Liver (tissue), 8 donors: ENCODE measurements at regions not wholly inside any gene's neighbourhood (a gene's known extent, or its start where the extent isn't known, plus 50 kb on each side); places are given as distances from the start of the nearest gene placed in this dataset.

Experiments used
- DNase-seq: peaks from one replicate; pipeline ENCODE4 v3.0.0-alpha.2; 2017; ENCODE audit warnings: low spot score
- H3K27ac ChIP-seq, 2 donors: one replicate each; pipeline ENCODE4 v1.7.0; 2013; ENCODE audit warnings: inconsistent platforms in 2 of 2, low read length in 2 of 2, control low read depth in 1 of 2, low read depth in 1 of 2, mild to moderate bottlenecking in 1 of 2
- H3K27me3 ChIP-seq, 4 donors: one replicate each; pipeline versions ENCODE4 v1.6.1 to v1.7.0; 2013; ENCODE audit warnings: low read length in 3 of 4, inconsistent platforms in 1 of 4, mild to moderate bottlenecking in 1 of 4, moderate library complexity in 1 of 4; ENCODE audit not compliant: control insufficient read depth in 4 of 4, insufficient read depth in 4 of 4
- H3K36me3 ChIP-seq, 4 donors: one replicate each; pipeline versions ENCODE4 v1.6.1 to v1.7.0; 2013; ENCODE audit warnings: low read length in 3 of 4, mild to moderate bottlenecking in 3 of 4, low read depth in 1 of 4, moderate library complexity in 1 of 4; ENCODE audit not compliant: control insufficient read depth in 4 of 4, insufficient read depth in 3 of 4
- H3K4me1 ChIP-seq, 4 donors: one replicate each; pipeline versions ENCODE4 v1.6.1 to v1.7.0; 2013; ENCODE audit warnings: low read length in 3 of 4, mild to moderate bottlenecking in 3 of 4, moderate library complexity in 1 of 4; ENCODE audit not compliant: control insufficient read depth in 4 of 4, insufficient read depth in 4 of 4
- H3K4me3 ChIP-seq, 3 donors: one replicate each; pipeline versions ENCODE4 v1.6.1 to v1.7.0; 2013; ENCODE audit warnings: low read length in 3 of 3, control low read depth in 1 of 3, low read depth in 1 of 3, mild to moderate bottlenecking in 1 of 3
- H3K9ac ChIP-seq, 2 donors: one replicate each; pipeline ENCODE4 v1.7.0; 2013; ENCODE audit warnings: low read length in 2 of 2, mild to moderate bottlenecking in 2 of 2, moderate library complexity in 2 of 2, control low read depth in 1 of 2, low read depth in 1 of 2
- H3K9me3 ChIP-seq, 4 donors: one replicate each; pipeline versions ENCODE4 v1.6.1 to v1.7.0; 2013; ENCODE audit warnings: low read length in 3 of 4; ENCODE audit not compliant: control insufficient read depth in 4 of 4
- EGR1 ChIP-seq, 2 donors: IDR thresholded peaks; 2 replicates each; pipeline ENCODE4 v1.6.1; 2016 to 2018; ENCODE audit warnings: antibody characterized with exemption in 2 of 2, low read depth in 2 of 2
- FOXA1 ChIP-seq: IDR thresholded peaks from 2 replicates; pipeline ENCODE4 v1.6.1; 2016; ENCODE audit warnings: antibody characterized with exemption
- FOXA2 ChIP-seq: IDR thresholded peaks from 2 replicates; pipeline ENCODE4 v1.6.1; 2016; ENCODE audit warnings: antibody characterized with exemption
- GABPA ChIP-seq, 2 donors: IDR thresholded peaks in 1 of 2; conservative IDR thresholded peaks in 1 of 2; 2 replicates each; pipeline ENCODE4 v1.6.1; 2016; ENCODE audit warnings: antibody characterized with exemption in 2 of 2, mild to moderate bottlenecking in 1 of 2, moderate library complexity in 1 of 2
- HNF4A ChIP-seq, 2 donors: conservative IDR thresholded peaks; 2 replicates each; pipeline ENCODE4 v1.6.1; 2016; ENCODE audit warnings: antibody characterized with exemption in 2 of 2, mild to moderate bottlenecking in 2 of 2
- HNF4G ChIP-seq: IDR thresholded peaks from 2 replicates; pipeline ENCODE4 v1.6.1; 2016; ENCODE audit warnings: antibody characterized with exemption
- JUND ChIP-seq, 2 donors: IDR thresholded peaks; 2 replicates each; pipeline ENCODE4 v1.6.1; 2016; ENCODE audit warnings: antibody characterized with exemption in 2 of 2
- NR2F2 ChIP-seq: IDR thresholded peaks from 2 replicates; pipeline ENCODE4 v1.6.1; 2016; ENCODE audit warnings: antibody characterized with exemption
- RAD21 ChIP-seq, 2 donors: IDR thresholded peaks; 2 replicates each; pipeline ENCODE4 v1.6.1; 2016; ENCODE audit warnings: antibody characterized with exemption in 2 of 2, mild to moderate bottlenecking in 2 of 2
- RXRA ChIP-seq, 2 donors: IDR thresholded peaks; 2 replicates each; pipeline ENCODE4 v1.6.1; 2017 to 2018; ENCODE audit warnings: antibody characterized with exemption in 2 of 2, mild to moderate bottlenecking in 1 of 2
- SP1 ChIP-seq: IDR thresholded peaks from 2 replicates; pipeline ENCODE4 v1.6.1; 2018; ENCODE audit warnings: antibody characterized with exemption, mild to moderate bottlenecking
- TAF1 ChIP-seq: conservative IDR thresholded peaks from 2 replicates; pipeline ENCODE4 v1.6.1; 2016; ENCODE audit warnings: antibody characterized with exemption, mild to moderate bottlenecking
- YY1 ChIP-seq: IDR thresholded peaks from 2 replicates; pipeline ENCODE4 v1.6.1; 2016; ENCODE audit warnings: antibody characterized with exemption, mild to moderate bottlenecking
- WGBS: extraction: QIAGEN DNeasy Blood & Tissue Kit; methylation state at CpG from one replicate; pipeline ENCODE4 v1.1.7; 2013; 5-methylcytosine and 5-hydroxymethylcytosine counted together
- TF ChIP-seq, protein P1 (sequence below): IDR thresholded peaks from 2 replicates; pipeline ENCODE4 v1.6.1; 2016; ENCODE audit warnings: antibody characterized with exemption
- TF ChIP-seq, protein P2 (sequence below): fragments of 150-350 bp; IDR thresholded peaks from 2 replicates; pipeline ENCODE4 v1.5.1; 2017; ENCODE audit warnings: improper control_type of control experiment, low read depth, low read length; ENCODE audit not compliant: missing input control
- TF ChIP-seq, protein P3 (sequence below): IDR thresholded peaks from 2 replicates; pipeline ENCODE4 v1.6.1; 2016; ENCODE audit warnings: antibody characterized with exemption
- TF ChIP-seq, protein P4 (sequence below): IDR thresholded peaks from 2 replicates; pipeline ENCODE4 v1.6.1; 2016; ENCODE audit warnings: antibody characterized with exemption, mild to moderate bottlenecking
- TF ChIP-seq, protein P5 (sequence below): IDR thresholded peaks from 2 replicates; pipeline ENCODE4 v1.6.1; 2016; ENCODE audit warnings: antibody characterized with exemption
- donor health status: healthy.
- donor health status: healthy.
- donor health status: healthy.
- donor health status: healthy.
- donor health status: healthy.

DNA sequence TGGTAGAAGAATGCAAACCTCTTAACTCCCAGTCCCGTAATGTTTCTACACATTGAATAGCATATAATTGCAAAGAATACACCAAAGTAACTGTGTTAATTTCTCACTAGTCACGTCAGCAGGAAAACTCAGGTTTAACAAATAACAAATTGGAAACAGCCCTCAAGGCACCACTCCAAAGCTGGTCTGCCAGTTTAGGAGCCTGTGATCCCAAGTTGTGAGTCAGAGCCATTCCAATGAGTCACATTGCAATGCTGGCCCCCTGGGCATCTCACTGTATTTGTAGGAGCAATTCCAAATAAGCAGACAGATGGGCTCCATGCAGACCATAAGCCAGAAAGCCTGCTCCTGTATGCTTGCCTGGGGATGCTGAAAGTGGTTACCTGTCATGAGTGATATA, 143.2 kb upstream of the SETBP1 start:
- WGBS = 88% methylated on average over 2 of the region's 2 CpGs
- H3K9ac ChIP-seq = no peak overlapping the region
- H3K27ac ChIP-seq = no peak overlapping the region
- no peaks in the 10 kb centered on the region for H3K4me1 ChIP-seq
- peaks cover 0 to 3% (median 0%) of the 10 kb centered on the region in 4 donors for H3K27me3 ChIP-seq
- no peaks in the 10 kb centered on the region for H3K36me3 ChIP-seq
- DNase-seq = no peak
- TF ChIP-seq JUND (IDR thresholded peaks at IDR 0.05) = no peak
- TF ChIP-seq, protein P1, sequence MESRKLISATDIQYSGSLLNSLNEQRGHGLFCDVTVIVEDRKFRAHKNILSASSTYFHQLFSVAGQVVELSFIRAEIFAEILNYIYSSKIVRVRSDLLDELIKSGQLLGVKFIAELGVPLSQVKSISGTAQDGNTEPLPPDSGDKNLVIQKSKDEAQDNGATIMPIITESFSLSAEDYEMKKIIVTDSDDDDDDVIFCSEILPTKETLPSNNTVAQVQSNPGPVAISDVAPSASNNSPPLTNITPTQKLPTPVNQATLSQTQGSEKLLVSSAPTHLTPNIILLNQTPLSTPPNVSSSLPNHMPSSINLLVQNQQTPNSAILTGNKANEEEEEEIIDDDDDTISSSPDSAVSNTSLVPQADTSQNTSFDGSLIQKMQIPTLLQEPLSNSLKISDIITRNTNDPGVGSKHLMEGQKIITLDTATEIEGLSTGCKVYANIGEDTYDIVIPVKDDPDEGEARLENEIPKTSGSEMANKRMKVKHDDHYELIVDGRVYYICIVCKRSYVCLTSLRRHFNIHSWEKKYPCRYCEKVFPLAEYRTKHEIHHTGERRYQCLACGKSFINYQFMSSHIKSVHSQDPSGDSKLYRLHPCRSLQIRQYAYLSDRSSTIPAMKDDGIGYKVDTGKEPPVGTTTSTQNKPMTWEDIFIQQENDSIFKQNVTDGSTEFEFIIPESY = no peak
- TF ChIP-seq GABPA (IDR thresholded peaks at IDR 0.05 in 1 of 2, conservative IDR thresholded peaks at IDR 0.05 in 1 of 2) = no peak
- TF ChIP-seq, protein P2, sequence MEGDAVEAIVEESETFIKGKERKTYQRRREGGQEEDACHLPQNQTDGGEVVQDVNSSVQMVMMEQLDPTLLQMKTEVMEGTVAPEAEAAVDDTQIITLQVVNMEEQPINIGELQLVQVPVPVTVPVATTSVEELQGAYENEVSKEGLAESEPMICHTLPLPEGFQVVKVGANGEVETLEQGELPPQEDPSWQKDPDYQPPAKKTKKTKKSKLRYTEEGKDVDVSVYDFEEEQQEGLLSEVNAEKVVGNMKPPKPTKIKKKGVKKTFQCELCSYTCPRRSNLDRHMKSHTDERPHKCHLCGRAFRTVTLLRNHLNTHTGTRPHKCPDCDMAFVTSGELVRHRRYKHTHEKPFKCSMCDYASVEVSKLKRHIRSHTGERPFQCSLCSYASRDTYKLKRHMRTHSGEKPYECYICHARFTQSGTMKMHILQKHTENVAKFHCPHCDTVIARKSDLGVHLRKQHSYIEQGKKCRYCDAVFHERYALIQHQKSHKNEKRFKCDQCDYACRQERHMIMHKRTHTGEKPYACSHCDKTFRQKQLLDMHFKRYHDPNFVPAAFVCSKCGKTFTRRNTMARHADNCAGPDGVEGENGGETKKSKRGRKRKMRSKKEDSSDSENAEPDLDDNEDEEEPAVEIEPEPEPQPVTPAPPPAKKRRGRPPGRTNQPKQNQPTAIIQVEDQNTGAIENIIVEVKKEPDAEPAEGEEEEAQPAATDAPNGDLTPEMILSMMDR = no peak
- TF ChIP-seq SP1 = no peak
- no peak for TF ChIP-seq HNF4A (conservative IDR thresholded peaks at IDR 0.05)
- no peak for TF ChIP-seq FOXA1
- no peak for TF ChIP-seq RXRA (IDR thresholded peaks at IDR 0.05)
- TF ChIP-seq YY1 = no peak
- no peak for TF ChIP-seq HNF4G
- TF ChIP-seq, protein P3, sequence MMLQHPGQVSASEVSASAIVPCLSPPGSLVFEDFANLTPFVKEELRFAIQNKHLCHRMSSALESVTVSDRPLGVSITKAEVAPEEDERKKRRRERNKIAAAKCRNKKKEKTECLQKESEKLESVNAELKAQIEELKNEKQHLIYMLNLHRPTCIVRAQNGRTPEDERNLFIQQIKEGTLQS = no peak
- no peak for TF ChIP-seq TAF1
- TF ChIP-seq RAD21 (IDR thresholded peaks at IDR 0.05) = no peak
- TF ChIP-seq, protein P4, sequence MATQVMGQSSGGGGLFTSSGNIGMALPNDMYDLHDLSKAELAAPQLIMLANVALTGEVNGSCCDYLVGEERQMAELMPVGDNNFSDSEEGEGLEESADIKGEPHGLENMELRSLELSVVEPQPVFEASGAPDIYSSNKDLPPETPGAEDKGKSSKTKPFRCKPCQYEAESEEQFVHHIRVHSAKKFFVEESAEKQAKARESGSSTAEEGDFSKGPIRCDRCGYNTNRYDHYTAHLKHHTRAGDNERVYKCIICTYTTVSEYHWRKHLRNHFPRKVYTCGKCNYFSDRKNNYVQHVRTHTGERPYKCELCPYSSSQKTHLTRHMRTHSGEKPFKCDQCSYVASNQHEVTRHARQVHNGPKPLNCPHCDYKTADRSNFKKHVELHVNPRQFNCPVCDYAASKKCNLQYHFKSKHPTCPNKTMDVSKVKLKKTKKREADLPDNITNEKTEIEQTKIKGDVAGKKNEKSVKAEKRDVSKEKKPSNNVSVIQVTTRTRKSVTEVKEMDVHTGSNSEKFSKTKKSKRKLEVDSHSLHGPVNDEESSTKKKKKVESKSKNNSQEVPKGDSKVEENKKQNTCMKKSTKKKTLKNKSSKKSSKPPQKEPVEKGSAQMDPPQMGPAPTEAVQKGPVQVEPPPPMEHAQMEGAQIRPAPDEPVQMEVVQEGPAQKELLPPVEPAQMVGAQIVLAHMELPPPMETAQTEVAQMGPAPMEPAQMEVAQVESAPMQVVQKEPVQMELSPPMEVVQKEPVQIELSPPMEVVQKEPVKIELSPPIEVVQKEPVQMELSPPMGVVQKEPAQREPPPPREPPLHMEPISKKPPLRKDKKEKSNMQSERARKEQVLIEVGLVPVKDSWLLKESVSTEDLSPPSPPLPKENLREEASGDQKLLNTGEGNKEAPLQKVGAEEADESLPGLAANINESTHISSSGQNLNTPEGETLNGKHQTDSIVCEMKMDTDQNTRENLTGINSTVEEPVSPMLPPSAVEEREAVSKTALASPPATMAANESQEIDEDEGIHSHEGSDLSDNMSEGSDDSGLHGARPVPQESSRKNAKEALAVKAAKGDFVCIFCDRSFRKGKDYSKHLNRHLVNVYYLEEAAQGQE = no peak
- no peak for TF ChIP-seq NR2F2
- no peak for TF ChIP-seq EGR1 (IDR thresholded peaks at IDR 0.05; ENCODE audit: low read depth in 2 of 2)
- no peak for TF ChIP-seq FOXA2
- no peak overlapping the region for H3K4me3 ChIP-seq
- H3K9me3 ChIP-seq = no peaks in the 10 kb centered on the region

DNA sequence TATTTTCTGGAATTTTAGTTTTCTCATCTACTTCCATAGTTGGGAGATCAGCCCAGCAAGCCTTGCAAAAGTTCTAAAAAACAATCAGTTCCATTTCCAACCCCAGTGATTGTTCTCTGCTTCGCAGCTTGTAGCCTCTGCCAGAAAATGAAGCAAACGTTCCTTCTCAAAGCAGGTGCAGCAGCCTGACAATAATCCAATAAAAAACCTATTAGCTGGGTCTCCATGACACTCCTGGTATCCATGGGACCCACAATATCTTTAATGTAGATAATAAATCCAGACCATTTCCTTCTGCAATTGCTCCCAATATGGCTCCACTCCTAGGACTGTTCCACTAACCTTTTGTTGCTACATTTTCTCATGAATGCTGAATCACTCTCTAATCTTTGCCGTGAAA, 140.8 kb upstream of the SETBP1 start:
- H3K27ac ChIP-seq = no peak overlapping the region
- no peaks in the 10 kb centered on the region for H3K9me3 ChIP-seq
- no peak overlapping the region for H3K9ac ChIP-seq
- H3K36me3 ChIP-seq = no peaks in the 10 kb centered on the region
- 75% methylated on average over 3 of the region's 3 CpGs for WGBS
- no peak overlapping the region for H3K4me3 ChIP-seq
- H3K27me3 ChIP-seq = peaks cover 0 to 3% (median 0%) of the 10 kb centered on the region in 4 donors
- DNase-seq = no peak
- no peaks in the 10 kb centered on the region for H3K4me1 ChIP-seq
- TF ChIP-seq, protein P5, sequence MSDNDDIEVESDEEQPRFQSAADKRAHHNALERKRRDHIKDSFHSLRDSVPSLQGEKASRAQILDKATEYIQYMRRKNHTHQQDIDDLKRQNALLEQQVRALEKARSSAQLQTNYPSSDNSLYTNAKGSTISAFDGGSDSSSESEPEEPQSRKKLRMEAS = no peak
- no peak for TF ChIP-seq FOXA2
- TF ChIP-seq, protein P2 = no peak
- TF ChIP-seq RXRA (IDR thresholded peaks at IDR 0.05) = no peak
- TF ChIP-seq, protein P4 = no peak
- TF ChIP-seq, protein P3 = no peak
- no peak for TF ChIP-seq NR2F2
- no peak for TF ChIP-seq FOXA1
- no peak for TF ChIP-seq HNF4A (conservative IDR thresholded peaks at IDR 0.05)
- no peak for TF ChIP-seq JUND (IDR thresholded peaks at IDR 0.05)
- no peak for TF ChIP-seq EGR1 (IDR thresholded peaks at IDR 0.05; ENCODE audit: low read depth in 2 of 2)
